AG10803 (cell line): ENCODE measurements at regions not wholly inside any gene's neighbourhood (a gene's known extent, or its start where the extent isn't known, plus 50 kb on each side); places are given as distances from the start of the nearest gene placed in this dataset.
A peak's percentile ranks its signal among the peaks of the same experiment; 100 is the strongest.

Experiments
- DNase-seq: peaks from one replicate; pipeline ENCODE4 v3.0.0; 2010; ENCODE audit warnings: low read depth
- H3K4me3 ChIP-seq: 2 replicates; pipeline ENCODE4 v1.5.1; 2011; ENCODE audit warnings: mild to moderate bottlenecking, low read length, control low read depth
- CTCF ChIP-seq: conservative IDR thresholded peaks from 2 replicates; pipeline ENCODE4 v1.5.1; 2011; ENCODE audit warnings: mild to moderate bottlenecking, low read length, control low read depth, inconsistent platforms

DNA sequence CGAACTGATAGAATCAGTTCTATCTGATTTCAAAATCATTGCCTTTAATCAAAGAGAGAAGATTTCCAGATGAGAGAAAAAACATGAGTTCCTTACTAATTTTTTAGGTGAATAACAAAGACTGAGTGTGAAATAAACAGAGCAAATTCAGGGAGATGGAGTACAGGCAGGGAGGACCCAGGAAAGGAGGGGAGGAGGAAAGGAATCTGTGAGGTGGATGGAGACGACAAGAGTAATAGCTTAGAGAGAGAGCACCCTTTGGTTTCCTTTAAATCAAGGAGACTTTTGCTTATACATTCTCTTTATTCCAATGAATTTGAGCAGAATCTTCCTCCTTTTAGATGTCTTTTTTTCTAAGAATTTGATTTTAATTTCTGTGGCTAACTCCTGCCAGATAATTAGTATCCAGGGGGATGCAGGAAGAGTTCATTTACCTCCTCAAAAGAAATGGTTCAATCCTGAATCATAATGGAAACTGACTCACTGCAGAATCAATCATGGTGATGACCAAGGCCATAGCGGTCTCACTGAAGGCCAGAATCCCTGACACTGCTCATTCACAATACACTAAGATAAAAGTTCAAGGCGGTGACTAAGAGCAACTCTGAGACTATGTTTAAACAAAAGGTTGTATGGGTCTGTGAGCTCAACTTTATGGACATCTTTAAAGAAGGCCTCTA is 234.0 kb upstream of the ZC3H12C start:
- no peak overlapping the region for H3K4me3 ChIP-seq
- peak; percentile 56 for DNase-seq
- no peak for TF ChIP-seq CTCF

DNA sequence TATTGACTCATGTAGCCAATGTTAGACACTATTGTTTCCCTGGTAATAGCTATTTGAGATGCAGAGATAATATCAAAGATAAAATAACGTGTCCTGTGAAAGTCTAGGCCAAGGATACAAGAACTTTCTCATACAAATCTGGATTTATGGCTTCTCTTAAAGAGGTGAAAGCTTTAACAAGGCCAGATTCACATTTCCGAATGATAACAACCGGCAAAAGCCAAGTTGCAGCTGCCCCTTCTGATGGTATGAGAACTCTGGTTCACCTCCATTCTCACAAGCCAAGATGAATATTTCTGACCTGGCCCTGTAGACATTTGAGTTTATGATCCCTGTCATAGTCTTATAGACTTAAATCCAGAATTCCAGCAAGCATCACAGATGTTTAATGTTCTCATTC is 230.4 kb upstream of the ZC3H12C start:
- DNase-seq: peak; percentile 31
- H3K4me3 ChIP-seq: no peak overlapping the region
- no peak for TF ChIP-seq CTCF

GRCh38 chr11:109864151-109864661 is 229.0 kb upstream of the ZC3H12C start:
- TF ChIP-seq CTCF: no peak
- H3K4me3 ChIP-seq: no peak overlapping the region
- DNase-seq: peak; percentile 43

DNA sequence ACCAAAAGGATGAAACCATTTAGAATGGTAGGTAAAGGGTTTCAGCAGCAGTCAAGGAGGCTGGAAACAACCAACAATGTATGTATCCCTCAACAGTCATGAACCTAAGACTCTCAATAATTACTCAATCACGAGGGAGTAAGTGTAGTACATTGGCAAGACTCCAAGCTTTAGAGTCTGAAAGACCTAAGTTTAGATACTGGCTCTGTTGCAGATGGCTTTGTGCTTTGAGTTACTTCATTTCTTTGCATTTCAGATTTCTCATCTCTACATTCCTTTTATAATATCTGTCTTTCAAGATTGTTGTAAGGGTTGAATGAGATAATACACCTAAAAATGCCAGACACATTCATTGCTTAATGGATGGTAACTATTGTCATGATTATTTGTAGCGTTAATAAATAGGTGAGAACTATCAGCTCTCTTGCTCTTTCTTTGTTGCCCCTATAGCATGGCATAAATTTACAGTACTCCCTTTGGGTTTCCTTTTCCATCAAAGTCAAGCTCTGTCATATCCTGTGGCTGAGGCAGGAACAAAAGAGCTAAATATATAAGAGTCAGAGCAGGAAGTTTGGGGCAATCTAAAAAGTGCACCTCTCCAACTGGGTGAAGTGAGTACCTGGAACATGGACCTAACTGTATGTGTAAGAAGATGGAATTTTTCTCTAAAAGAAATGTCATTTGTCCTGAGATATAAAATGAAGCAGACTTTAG is 228.2 kb upstream of the ZC3H12C start:
- H3K4me3 ChIP-seq: no peak overlapping the region
- DNase-seq: peak; percentile 54
- TF ChIP-seq CTCF: no peak

GRCh38 chr11:109865548-109866186 is 227.5 kb upstream of the ZC3H12C start:
- TF ChIP-seq CTCF: peak; percentile 31; the same call in 1 of the 2 replicates
- no peak overlapping the region for H3K4me3 ChIP-seq
- no peak for DNase-seq

DNA sequence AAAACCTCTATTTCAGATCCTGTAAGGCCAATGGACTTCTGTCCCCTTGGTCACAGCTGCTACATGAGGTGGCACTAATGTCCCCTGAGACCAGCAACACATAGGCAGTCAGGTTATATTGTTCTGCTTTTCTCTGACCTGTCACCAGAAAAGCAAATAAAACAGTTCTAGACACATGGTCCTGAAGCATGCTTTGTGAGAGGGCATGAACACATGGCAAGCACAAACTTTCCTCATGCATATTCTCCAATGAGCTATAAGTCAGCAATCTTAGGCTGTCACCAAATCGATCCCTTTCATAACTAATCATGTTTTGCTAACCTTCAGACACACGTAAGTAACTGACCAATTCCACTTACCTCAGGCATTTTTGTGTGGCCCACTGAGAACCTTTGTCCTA is 225.4 kb upstream of the ZC3H12C start:
- DNase-seq: no peak
- TF ChIP-seq CTCF: no peak
- no peak overlapping the region for H3K4me3 ChIP-seq
